HG02885 (cell line): ENCODE measurements at regions not wholly inside any gene's neighbourhood (a gene's known extent, or its start where the extent isn't known, plus 50 kb on each side); places are given as distances from the start of the nearest gene placed in this dataset.

Experiments used
- ATAC-seq: cut with Tn5 transposase; IDR thresholded peaks from one replicate; pipeline ENCODE4 v1.9.1; 2021; ENCODE audit warnings: mild to moderate bottlenecking; ENCODE audit not compliant: unreplicated experiment, poor library complexity

DNA sequence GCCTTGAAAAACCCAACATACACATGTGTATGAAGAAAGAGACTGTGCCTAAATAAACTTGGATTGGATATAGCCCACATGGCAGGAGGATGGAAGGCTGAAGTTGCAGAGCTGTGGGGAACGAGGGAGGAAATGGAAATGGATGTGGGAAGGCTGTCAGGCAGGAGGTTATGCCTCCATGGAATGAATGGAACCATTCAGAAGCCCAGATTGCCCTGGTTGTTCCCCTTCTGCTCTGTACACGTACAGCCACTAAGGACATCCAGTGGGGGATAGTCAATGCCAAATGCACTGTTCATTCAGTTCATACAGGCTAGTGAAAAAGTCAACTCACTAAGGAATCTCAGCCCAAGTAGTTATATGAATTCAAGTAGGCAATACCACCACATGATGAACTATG lies 463.7 kb downstream of the TNS1 start:
- ATAC-seq, result no peak

GRCh38 chr2:217538719-217539118 lies 464.1 kb downstream of the TNS1 start:
- ATAC-seq, result no peak

DNA sequence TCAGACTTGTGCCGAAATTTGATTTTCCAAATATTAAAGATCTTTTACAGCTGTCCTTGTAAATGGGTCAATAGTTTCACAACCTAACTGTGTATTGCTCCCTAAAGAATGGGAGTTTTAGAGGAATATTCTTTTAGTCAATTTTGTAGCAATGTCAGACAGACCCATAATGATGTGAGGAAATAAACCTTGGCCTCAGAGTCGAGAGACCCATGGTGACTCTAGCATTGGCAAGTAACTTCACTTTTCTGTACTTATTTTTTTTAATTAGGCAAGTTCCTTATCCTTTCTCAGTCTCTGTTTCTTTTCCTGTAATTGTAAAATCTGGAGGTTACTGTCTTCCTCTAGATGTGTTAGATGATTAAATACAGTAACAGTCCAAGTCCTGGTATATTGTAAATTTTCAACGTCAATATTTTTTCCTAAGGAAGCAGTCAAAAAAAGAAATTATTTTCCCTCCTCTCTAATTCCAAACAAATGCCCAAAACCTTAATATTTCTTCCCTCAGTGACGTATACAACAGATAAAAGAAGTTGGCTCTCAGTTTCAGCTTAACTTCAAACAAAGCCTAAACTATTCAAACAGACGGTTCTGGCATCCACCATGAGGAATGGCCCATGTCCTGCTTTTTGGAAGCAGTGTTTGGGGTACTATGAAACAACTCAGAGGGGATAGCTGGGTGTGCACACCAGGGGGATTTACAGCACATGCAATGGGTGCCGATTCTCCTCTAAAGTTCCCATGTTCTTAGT lies 466.7 kb downstream of the TNS1 start:
- ATAC-seq, result no peak

- no peak for ATAC-seq
Observed at GRCh38 chr2:217530392-217531090, 472.3 kb downstream of the TNS1 start.

- ATAC-seq, result no peak
Observed at GRCh38 chr2:217529271-217529670, 473.5 kb downstream of the TNS1 start.

GRCh38 chr2:217527590-217528202 lies 475.1 kb downstream of the TNS1 start:
- no peak for ATAC-seq

GRCh38 chr2:217525076-217525475 lies 477.7 kb downstream of the TNS1 start:
- ATAC-seq, result no peak

DNA sequence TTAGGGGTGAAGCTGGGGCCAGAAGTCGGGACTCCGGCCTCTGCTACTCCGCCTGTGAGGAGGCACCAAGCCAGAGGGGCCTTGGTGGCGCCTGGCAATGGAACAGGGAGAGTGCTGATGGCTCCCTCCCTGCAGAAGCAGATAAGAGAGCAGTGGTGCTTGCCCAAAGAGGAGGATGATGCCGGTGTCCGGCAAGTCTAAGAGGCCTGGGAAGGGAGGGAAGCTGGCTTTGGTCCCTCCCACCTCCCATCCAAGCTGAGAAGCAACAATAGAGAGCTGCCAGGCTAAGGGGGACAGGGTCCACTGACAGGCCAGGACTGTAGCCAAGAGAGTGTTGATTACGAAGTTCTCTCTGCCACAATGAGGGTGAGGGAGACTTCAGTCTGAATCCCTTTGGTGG lies 479.5 kb downstream of the TNS1 start:
- ATAC-seq, result no peak

DNA sequence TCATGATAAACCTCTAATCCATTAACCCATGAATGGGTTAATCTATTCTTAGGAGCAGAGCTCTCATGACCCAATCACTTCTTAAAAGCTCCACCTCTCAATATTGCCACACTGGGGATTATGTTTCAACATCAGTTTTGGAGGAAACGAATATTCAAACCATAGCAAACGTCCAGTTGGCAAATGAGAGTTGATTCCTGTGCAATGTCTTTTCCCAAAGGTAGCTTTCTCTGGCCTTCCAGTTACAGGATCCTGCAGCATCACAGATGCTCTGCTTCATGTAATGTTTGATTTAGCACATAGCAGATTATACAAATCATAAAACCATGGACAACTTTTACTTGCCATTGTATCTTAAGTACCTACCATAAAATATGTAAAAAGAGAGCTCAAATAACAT lies 481.0 kb downstream of the TNS1 start:
- ATAC-seq, result no peak

DNA sequence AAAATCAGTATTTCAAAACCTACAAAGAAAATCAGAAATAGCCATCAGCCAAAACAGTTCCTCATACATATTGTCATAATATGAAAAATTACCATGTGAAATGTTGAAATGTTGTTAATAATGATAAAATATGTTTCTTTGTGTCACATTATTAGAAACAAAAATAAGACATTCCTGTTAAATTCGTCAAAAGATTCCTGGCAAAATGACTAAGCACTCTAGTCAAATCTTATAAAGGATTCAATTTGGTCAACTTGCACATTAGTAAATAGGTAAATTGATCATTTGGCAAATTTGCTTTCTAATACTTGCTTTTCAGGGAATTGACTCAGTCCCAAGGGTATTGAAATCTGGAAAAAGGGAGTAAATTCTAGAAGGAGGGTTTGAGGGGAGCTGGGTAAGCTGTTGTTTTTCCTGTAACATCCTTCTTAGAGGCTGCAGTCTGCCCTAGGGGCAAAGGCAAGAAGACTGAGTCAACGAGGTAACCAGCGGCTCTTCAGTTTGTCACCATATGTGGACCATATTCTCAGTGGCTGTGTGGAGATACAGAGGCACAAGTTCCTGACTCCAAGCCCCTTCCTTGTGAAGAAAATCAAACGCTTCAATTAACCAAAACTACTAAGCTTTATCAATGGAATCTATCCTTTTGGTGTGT lies 482.3 kb downstream of the TNS1 start:
- no peak for ATAC-seq

DNA sequence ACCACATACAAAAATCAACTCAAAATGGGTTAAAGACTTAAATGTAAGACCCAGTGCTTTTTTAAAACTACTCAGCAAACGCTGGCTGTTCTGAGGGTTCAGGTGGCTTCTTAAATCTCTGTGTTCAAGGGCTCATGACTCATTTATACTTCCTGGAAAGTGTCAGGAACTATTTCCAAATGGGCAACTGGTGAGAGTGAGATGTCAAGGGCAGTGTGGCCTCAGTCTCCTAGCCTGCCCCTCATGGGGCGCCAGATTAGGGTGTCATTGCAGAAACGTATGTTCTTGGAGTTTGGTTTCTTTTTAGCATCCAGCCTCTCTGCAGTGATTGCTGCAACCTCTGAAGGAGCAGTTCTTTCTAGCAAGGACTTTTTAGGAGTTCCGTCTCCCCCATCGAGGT lies 485.4 kb downstream of the TNS1 start:
- no peak for ATAC-seq

- ATAC-seq, result no peak
Observed at GRCh38 chr2:217515615-217516309, 487.0 kb downstream of the TNS1 start.

DNA sequence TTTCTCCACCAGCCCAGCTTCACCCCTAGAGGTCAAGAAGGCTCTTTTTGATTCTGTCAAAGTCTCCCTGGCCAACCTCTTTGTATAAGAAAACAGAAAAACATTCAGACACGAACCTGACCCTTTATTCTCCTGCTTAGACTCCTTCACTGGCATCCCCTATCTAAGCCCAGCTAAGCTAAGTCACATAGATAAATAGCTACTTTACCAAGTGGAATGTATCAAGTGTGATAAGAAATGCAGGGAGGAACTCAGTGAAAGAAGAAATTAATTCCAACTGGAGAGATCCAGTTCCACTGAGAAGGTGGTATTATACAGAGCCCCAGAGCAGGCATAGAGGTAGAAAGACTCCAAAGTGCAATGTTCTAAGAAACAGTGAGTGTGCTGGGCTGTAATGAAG lies 489.5 kb downstream of the TNS1 start:
- ATAC-seq, result no peak

- ATAC-seq, result no peak
Observed at GRCh38 chr2:217512728-217513127, 490.1 kb downstream of the TNS1 start.

DNA sequence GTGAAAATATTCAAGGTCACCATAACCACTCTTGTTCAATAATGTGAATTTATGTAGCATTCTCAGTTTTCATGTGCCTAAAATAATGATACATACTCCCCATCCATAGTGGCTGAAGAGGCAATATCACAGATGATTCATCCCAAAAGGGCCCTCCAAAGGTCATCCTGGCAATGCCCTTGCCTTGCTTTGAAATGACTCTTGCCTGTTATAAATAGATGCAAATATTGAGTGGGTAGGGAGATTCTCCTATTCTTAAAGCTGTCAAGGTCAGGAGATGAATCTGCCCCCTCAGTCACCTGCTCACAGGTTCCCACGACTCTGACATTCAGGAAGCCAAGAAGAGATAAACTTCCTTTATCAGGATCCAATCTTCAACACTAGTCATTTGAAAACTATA lies 490.5 kb downstream of the TNS1 start:
- ATAC-seq, result no peak

GRCh38 chr2:217511850-217512249 lies 490.9 kb downstream of the TNS1 start:
- no peak for ATAC-seq

GRCh38 chr2:217510771-217511291 lies 492.0 kb downstream of the TNS1 start:
- ATAC-seq, result peak; percentile 51

GRCh38 chr2:217505303-217505702 lies 497.5 kb downstream of the TNS1 start:
- no peak for ATAC-seq

DNA sequence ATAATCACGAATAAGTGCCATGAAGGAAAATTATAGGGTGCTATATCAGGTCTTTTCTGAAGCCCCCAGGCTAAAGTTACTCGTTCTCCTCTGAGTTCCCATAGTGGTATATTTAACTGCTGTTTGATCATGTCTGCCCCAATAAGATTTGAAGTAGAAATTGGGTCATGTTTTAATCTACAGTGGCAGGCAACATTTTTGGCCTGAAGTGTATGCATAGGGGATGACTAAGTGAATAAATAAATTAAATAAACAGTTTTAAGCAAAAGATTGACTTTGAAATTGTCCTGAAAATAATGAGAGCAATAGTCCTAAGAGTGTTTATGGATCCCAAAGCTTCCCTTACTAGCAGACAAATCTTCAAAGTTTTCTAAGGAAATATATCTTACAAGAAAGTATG lies 500.9 kb downstream of the TNS1 start:
- no peak for ATAC-seq

DNA sequence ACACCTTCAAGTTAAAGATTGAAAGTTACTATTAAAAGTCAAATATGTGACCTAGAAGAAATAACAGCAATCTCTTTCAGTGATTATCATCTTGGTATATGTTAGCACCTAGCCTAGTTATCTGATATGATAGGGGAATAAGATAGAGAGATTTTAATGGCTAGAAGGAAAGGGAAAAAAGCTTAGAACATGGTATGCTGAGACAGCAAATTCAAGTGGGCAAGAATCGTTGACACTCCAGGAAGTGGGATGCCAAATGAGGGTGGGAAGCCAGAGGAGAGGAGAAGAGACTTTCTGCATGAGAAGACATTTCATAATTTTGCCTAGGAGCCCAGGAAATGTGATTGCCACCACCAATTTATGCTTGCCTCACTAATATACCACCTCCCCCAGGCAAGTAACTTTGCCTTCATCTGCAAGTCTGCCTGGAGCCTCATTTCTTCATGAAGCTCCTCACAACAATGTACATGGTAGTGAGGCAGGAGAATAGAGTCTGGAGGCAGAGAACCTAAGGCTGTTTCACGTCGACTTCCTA lies 504.9 kb downstream of the TNS1 start:
- no peak for ATAC-seq
